Activated CD4-positive, alpha-beta T cell treated with anti-CD3 and anti-CD28 coated beads, Interleukin-2, amount 10 ng/mL, durations not matched to agents 7 days and 5 days (primary cell): ENCODE measurements at regions not wholly inside any gene's neighbourhood (a gene's known extent, or its start where the extent isn't known, plus 50 kb on each side); places are given as distances from the start of the nearest gene placed in this dataset.
"Not testable (repeated sequence)": the region's sequence is repeated elsewhere in the genome, so short reads cannot be mapped to it uniquely, and the experiment has no call there.

Source experiments
- CTCF ChIA-PET: fragments of 350-600 bp; sonication (Branson Sonifier 250); formaldehyde crosslinking; loops from one replicate; lab custom pipeline; 2021; ENCODE audit warnings: antibody characterized with exemption; lab: Charles Lee
- POLR2A ChIA-PET: fragments of 350-600 bp; sonication (Branson Sonifier 250); formaldehyde crosslinking; loops from one replicate; lab custom pipeline; 2021; ENCODE audit warnings: antibody characterized with exemption; lab: Charles Lee
- DNase-seq: peaks from one replicate; pipeline ENCODE4 v3.0.0-alpha.2; 2020
- H3K27ac Mint-ChIP-seq: one replicate; pipeline ENCODE4 v1.8.0; 2021; ENCODE audit warnings: mild to moderate bottlenecking, moderate library complexity, mixed read lengths
- H3K27me3 Mint-ChIP-seq: one replicate; pipeline ENCODE4 v1.8.0; 2021; ENCODE audit warnings: mixed read lengths
- H3K36me3 Mint-ChIP-seq: one replicate; pipeline ENCODE4 v1.8.0; 2021; ENCODE audit warnings: low read depth, mixed read lengths
- H3K4me1 Mint-ChIP-seq: one replicate; pipeline ENCODE4 v1.8.0; 2021; ENCODE audit warnings: mixed read lengths
- H3K4me3 Mint-ChIP-seq: one replicate; pipeline ENCODE4 v1.8.0; 2021; ENCODE audit warnings: mild to moderate bottlenecking, moderate library complexity, mixed read lengths
- H3K9me3 Mint-ChIP-seq: one replicate; pipeline ENCODE4 v1.8.0; 2021; ENCODE audit warnings: mixed read lengths

GRCh38 chr7:48992816-48993215, 68.5 kb downstream of the CDC14C start:
- Mint-ChIP-seq H3K4me1 (no peaks in the 10 kb centered on the region), H3K9me3 (no peaks in the 10 kb centered on the region), H3K4me3 (no peak overlapping the region), H3K36me3 (no peaks in the 10 kb centered on the region), H3K27ac (no peak overlapping the region), H3K27me3 (no peaks in the 10 kb centered on the region)
- DNase-seq = no peak
- CTCF ChIA-PET = no interaction called here
- POLR2A ChIA-PET = no interaction called here

GRCh38 chr7:49001610-49002033, 77.3 kb downstream of the CDC14C start:
- H3K27ac Mint-ChIP-seq = no peak overlapping the region
- ChIA-PET CTCF (interaction anchor here (0.6 kb wide), 1 partner anchor 130 kb away, joined by 3 read pairs; no protein-coding TSS in a partner anchor), POLR2A (no interaction called here)
- no peaks in the 10 kb centered on the region for H3K36me3 Mint-ChIP-seq
- H3K9me3 Mint-ChIP-seq = peaks cover 6% of the 10 kb centered on the region
- no peak overlapping the region for H3K4me3 Mint-ChIP-seq
- H3K4me1 Mint-ChIP-seq = no peaks in the 10 kb centered on the region
- H3K27me3 Mint-ChIP-seq = no peaks in the 10 kb centered on the region
- peak; percentile 39 for DNase-seq

- ChIA-PET CTCF (interaction anchor here (0.6 kb wide), 1 partner anchor 669 kb away, joined by 7 read pairs; no protein-coding TSS in a partner anchor), POLR2A (no interaction called here)
- DNase-seq = no peak
- no peaks in the 10 kb centered on the region for H3K27me3 Mint-ChIP-seq
- H3K27ac Mint-ChIP-seq = no peak overlapping the region
- no peaks in the 10 kb centered on the region for H3K36me3 Mint-ChIP-seq
- no peaks in the 10 kb centered on the region for H3K4me1 Mint-ChIP-seq
- H3K4me3 Mint-ChIP-seq = no peak overlapping the region
- H3K9me3 Mint-ChIP-seq = peaks cover 4% of the 10 kb centered on the region
Measured at GRCh38 chr7:49010717-49011116, 86.4 kb downstream of the CDC14C start.

GRCh38 chr7:49014870-49015269, 90.5 kb downstream of the CDC14C start:
- Mint-ChIP-seq H3K4me1 (no peaks in the 10 kb centered on the region), H3K36me3 (no peaks in the 10 kb centered on the region), H3K27me3 (no peaks in the 10 kb centered on the region), H3K27ac (no peak overlapping the region), H3K9me3 (no peaks in the 10 kb centered on the region), H3K4me3 (no peak overlapping the region)
- CTCF ChIA-PET = no interaction called here
- DNase-seq = no peak
- POLR2A ChIA-PET = no interaction called here

- ChIA-PET CTCF (no interaction called here), POLR2A (no interaction called here)
- Mint-ChIP-seq H3K27me3 (no peaks in the 10 kb centered on the region), H3K4me1 (no peaks in the 10 kb centered on the region), H3K36me3 (no peaks in the 10 kb centered on the region), H3K9me3 (no peaks in the 10 kb centered on the region), H3K27ac (no peak overlapping the region), H3K4me3 (no peak overlapping the region)
- no peak for DNase-seq
Measured at GRCh38 chr7:49020145-49020544, 95.8 kb downstream of the CDC14C start.

- Mint-ChIP-seq H3K9me3 (no peaks in the 10 kb centered on the region), H3K27ac (no peak overlapping the region), H3K4me3 (no peak overlapping the region), H3K36me3 (no peaks in the 10 kb centered on the region), H3K4me1 (no peaks in the 10 kb centered on the region), H3K27me3 (no peaks in the 10 kb centered on the region)
- CTCF ChIA-PET = no interaction called here
- DNase-seq = no peak
- POLR2A ChIA-PET = no interaction called here
Measured at GRCh38 chr7:49022448-49022847, 98.1 kb downstream of the CDC14C start.

GRCh38 chr7:49023345-49024328, 99.3 kb downstream of the CDC14C start:
- ChIA-PET POLR2A (no interaction called here), CTCF (no interaction called here)
- H3K9me3 Mint-ChIP-seq = no peaks in the 10 kb centered on the region
- H3K4me1 Mint-ChIP-seq = no peaks in the 10 kb centered on the region
- H3K27me3 Mint-ChIP-seq = no peaks in the 10 kb centered on the region
- H3K4me3 Mint-ChIP-seq = no peak overlapping the region
- H3K36me3 Mint-ChIP-seq = no peaks in the 10 kb centered on the region
- H3K27ac Mint-ChIP-seq = no peak overlapping the region
- no peak for DNase-seq

GRCh38 chr7:49030221-49030620, 105.9 kb downstream of the CDC14C start:
- Mint-ChIP-seq H3K27ac (no peak overlapping the region), H3K4me3 (no peak overlapping the region), H3K27me3 (no peaks in the 10 kb centered on the region), H3K4me1 (no peaks in the 10 kb centered on the region), H3K9me3 (no peaks in the 10 kb centered on the region), H3K36me3 (no peaks in the 10 kb centered on the region)
- ChIA-PET POLR2A (no interaction called here), CTCF (no interaction called here)
- DNase-seq = no peak

- DNase-seq, H3K27me3 Mint-ChIP-seq, H3K27ac Mint-ChIP-seq, H3K36me3 Mint-ChIP-seq, H3K4me3 Mint-ChIP-seq, POLR2A ChIA-PET, CTCF ChIA-PET, H3K4me1 Mint-ChIP-seq, H3K9me3 Mint-ChIP-seq: not testable (repeated sequence)
Measured at GRCh38 chr7:49033140-49033539, 108.8 kb downstream of the CDC14C start.

GRCh38 chr7:49037346-49038210, 113.2 kb downstream of the CDC14C start:
- H3K9me3 Mint-ChIP-seq = no peaks in the 10 kb centered on the region
- no peak overlapping the region for H3K27ac Mint-ChIP-seq
- no peaks in the 10 kb centered on the region for H3K4me1 Mint-ChIP-seq
- H3K27me3 Mint-ChIP-seq = no peaks in the 10 kb centered on the region
- no peaks in the 10 kb centered on the region for H3K36me3 Mint-ChIP-seq
- ChIA-PET POLR2A (no interaction called here), CTCF (no interaction called here)
- no peak overlapping the region for H3K4me3 Mint-ChIP-seq
- DNase-seq = no peak

GRCh38 chr7:49038821-49039358, 114.5 kb downstream of the CDC14C start:
- no peak overlapping the region for H3K27ac Mint-ChIP-seq
- H3K4me3 Mint-ChIP-seq = no peak overlapping the region
- H3K27me3 Mint-ChIP-seq = no peaks in the 10 kb centered on the region
- CTCF ChIA-PET = interaction anchor here (0.6 kb wide), 1 partner anchor 1259 kb away, joined by 4 read pairs; no protein-coding TSS in a partner anchor
- no peaks in the 10 kb centered on the region for H3K4me1 Mint-ChIP-seq
- no peaks in the 10 kb centered on the region for H3K36me3 Mint-ChIP-seq
- POLR2A ChIA-PET = no interaction called here
- DNase-seq = no peak
- H3K9me3 Mint-ChIP-seq = no peaks in the 10 kb centered on the region

- DNase-seq = no peak
- ChIA-PET CTCF (no interaction called here), POLR2A (no interaction called here)
- no peaks in the 10 kb centered on the region for H3K4me1 Mint-ChIP-seq
- H3K4me3 Mint-ChIP-seq = no peak overlapping the region
- no peak overlapping the region for H3K27ac Mint-ChIP-seq
- H3K27me3 Mint-ChIP-seq = no peaks in the 10 kb centered on the region
- no peaks in the 10 kb centered on the region for H3K36me3 Mint-ChIP-seq
- H3K9me3 Mint-ChIP-seq = no peaks in the 10 kb centered on the region
Measured at GRCh38 chr7:49060743-49061142, 136.4 kb downstream of the CDC14C start.

- Mint-ChIP-seq H3K27ac (no peak overlapping the region), H3K4me3 (no peak overlapping the region), H3K9me3 (no peaks in the 10 kb centered on the region), H3K4me1 (no peaks in the 10 kb centered on the region), H3K27me3 (no peaks in the 10 kb centered on the region), H3K36me3 (no peaks in the 10 kb centered on the region)
- POLR2A ChIA-PET = no interaction called here
- no peak for DNase-seq
- CTCF ChIA-PET = no interaction called here
Measured at GRCh38 chr7:49074538-49074937, 150.2 kb downstream of the CDC14C start.
